Bronchial epithelial cell (primary cell): ENCODE measurements at regions not wholly inside any gene's neighbourhood (a gene's known extent, or its start where the extent isn't known, plus 50 kb on each side); places are given as distances from the start of the nearest gene placed in this dataset.

ENCODE experiments used
- DNase-seq: peaks from one replicate; pipeline ENCODE4 v3.0.0-alpha.2; 2010; ENCODE audit warnings: low read depth
- FAIRE-seq: peaks from 2 replicates; lab custom pipeline; 2011; peaks lifted over from hg19 to GRCh38; lab: Jason Lieb, UNC
- H3K27me3 ChIP-seq: 2 replicates; pipeline ENCODE4 v1.5.1; 2011; ENCODE audit warnings: low read length; ENCODE audit not compliant: control insufficient read depth, insufficient read depth
- H3K36me3 ChIP-seq: 2 replicates; pipeline ENCODE4 v1.5.1; 2011; ENCODE audit warnings: low read length; ENCODE audit not compliant: control insufficient read depth, insufficient read depth
- H3K4me3 ChIP-seq: 2 replicates; pipeline ENCODE4 v1.5.1; 2011; ENCODE audit warnings: mild to moderate bottlenecking, low read depth, low read length, control low read depth
- CTCF ChIP-seq: IDR thresholded peaks from 2 replicates; pipeline ENCODE4 v1.5.1; 2011; ENCODE audit warnings: mild to moderate bottlenecking, moderate library complexity, low read length, control low read depth, inconsistent platforms; ENCODE audit not compliant: insufficient read depth, severe bottlenecking

DNA sequence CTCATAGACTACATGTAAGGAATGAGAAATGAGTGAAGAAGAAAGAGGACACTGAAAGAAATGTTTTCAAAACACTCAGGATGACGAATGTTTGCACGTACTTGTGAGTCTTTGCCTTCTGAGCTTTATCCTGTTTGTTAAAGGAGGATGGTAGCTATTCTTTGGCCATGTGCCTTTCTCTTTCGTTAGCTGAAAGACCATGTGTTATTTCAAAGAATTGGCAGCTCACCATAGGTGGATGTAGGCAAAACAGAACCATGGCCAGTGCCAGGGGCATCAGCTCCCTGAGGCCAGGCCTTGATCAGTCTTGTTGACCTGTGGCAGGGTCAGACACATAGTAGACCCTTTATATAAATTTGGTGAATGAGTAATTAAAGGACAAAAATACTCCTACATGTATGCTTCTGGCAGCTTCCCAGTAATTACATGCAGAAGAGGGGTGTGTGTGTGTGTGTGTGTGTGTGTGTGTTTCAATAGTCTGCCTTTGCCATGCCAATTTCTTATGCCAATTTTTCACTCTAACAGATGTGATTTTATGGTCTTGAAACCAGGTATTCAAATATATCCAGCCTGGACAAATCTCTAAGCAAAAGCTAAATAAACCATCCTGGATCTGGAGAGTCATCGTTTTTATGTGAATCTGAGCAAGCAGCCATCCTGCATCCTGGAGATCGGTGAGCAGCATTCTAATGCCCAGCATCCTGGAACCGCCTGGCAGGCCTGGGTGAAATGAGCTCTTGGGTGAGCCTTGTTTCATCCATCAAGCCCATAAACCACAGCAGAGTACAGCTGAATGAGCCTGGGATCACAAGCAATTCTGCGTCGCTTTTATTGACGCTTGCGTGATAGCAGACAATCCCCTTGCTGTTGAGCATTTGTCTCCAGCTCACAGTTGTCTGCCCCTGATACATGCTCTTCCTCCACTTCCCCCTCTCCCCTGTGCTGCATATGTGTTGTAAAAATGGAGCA, 475.4 kb downstream of the MED10 start:
- Histone ChIP-seq H3K36me3 (no peaks in the 10 kb centered on the region), H3K4me3 (no peak overlapping the region), H3K27me3 (no peaks in the 10 kb centered on the region)
- no peak for TF ChIP-seq CTCF
- no peak for FAIRE-seq
- no peak for DNase-seq

- no peaks in the 10 kb centered on the region for H3K27me3 ChIP-seq
- TF ChIP-seq CTCF, result no peak
- FAIRE-seq (no peak), DNase-seq (no peak)
- H3K36me3 ChIP-seq, result no peaks in the 10 kb centered on the region
- H3K4me3 ChIP-seq, result no peak overlapping the region
Measured at GRCh38 chr5:5900350-5900749, 477.9 kb downstream of the ICE1 start.

DNA sequence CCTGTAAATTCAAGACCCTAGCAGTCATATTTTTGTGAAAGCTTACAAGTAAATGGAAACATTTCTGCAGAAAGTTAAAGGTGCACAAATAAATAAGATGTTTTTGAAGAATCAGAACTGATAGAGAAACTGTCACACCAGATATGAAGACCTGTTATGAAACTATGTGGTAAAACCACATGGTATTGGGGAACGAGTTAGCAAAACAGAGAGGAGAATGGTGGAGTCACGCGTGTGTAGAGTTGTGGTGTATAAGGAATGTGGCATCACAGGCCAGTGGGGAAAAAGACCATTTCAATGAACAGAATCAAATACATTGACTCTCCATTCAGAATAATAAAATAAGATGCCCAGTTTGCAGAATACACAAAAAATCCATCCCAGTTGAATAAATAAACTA, 477.2 kb downstream of the ICE1 start:
- H3K4me3 ChIP-seq, result no peak overlapping the region
- FAIRE-seq (no peak), DNase-seq (no peak)
- no peaks in the 10 kb centered on the region for H3K36me3 ChIP-seq
- TF ChIP-seq CTCF, result no peak
- no peaks in the 10 kb centered on the region for H3K27me3 ChIP-seq

GRCh38 chr5:5888284-5888683, 465.8 kb downstream of the ICE1 start:
- FAIRE-seq (no peak), DNase-seq (no peak)
- Histone ChIP-seq H3K36me3 (no peaks in the 10 kb centered on the region), H3K27me3 (no peaks in the 10 kb centered on the region), H3K4me3 (no peak overlapping the region)
- TF ChIP-seq CTCF, result no peak

- no peak overlapping the region for H3K4me3 ChIP-seq
- no peak for DNase-seq
- H3K36me3 ChIP-seq, result no peaks in the 10 kb centered on the region
- no peak for FAIRE-seq
- no peak for TF ChIP-seq CTCF
- no peaks in the 10 kb centered on the region for H3K27me3 ChIP-seq
Measured at GRCh38 chr5:5887833-5888232, 465.4 kb downstream of the ICE1 start.
